ENCODE measurements at regions not wholly inside any gene's neighbourhood (a gene's known extent, or its start where the extent isn't known, plus 50 kb on each side); places are given as distances from the start of the nearest gene placed in this dataset.

DNA sequence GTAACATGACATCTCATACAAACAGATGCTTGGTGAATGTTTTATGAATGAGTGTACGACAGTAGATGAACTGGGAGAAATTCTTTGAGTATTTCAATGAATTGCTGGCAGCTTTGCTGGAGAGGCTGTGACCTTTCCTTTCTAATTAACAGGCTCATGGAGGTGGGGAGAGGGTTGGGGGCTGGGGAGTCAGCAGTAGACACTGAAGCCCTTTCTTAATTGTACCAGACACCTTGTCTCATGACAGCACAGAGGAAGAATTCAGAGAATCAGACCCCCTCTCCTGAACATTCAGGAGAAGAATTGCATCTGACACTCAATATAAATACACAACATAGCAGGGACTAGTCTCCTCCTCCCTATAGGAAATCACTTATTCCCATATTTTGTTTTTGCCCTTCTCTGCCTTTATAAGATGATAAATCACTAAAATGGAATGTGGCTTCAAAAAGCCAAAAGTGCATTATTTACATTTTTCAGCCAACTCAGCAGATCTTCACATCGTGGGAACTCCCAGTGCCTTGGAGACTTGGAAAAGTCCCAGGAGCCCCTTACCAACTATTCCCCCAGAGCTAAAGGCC is 66.2 kb upstream of the TPM1 start:
- Histone ChIP-seq H3K4me3 (ENCODE audit: low read depth, low read length, poor library complexity, severe bottlenecking) (no peak overlapping the region), H3K27ac (ENCODE audit: low read depth, low read length, poor library complexity, severe bottlenecking) (no peak overlapping the region), H3K4me1 (ENCODE audit: insufficient read depth, low read length, poor library complexity, severe bottlenecking) (no peaks in the 10 kb centered on the region), H3K36me3 (ENCODE audit: insufficient read depth, low read length, poor library complexity, severe bottlenecking) (no peaks in the 10 kb centered on the region), H3K27me3 (replicated peaks; ENCODE audit: insufficient read depth, low read depth, low read length, poor library complexity) (no peaks in the 10 kb centered on the region), H3K9me3 (ENCODE audit: low read depth, low read length, poor library complexity, severe bottlenecking) (no peaks in the 10 kb centered on the region)
- TF ChIP-seq EZH2 (IDR thresholded peaks at IDR 0.05; ENCODE audit: borderline replicate concordance, low read depth, low read length, poor library complexity, severe bottlenecking), result no peak
- TF ChIP-seq, protein P1, sequence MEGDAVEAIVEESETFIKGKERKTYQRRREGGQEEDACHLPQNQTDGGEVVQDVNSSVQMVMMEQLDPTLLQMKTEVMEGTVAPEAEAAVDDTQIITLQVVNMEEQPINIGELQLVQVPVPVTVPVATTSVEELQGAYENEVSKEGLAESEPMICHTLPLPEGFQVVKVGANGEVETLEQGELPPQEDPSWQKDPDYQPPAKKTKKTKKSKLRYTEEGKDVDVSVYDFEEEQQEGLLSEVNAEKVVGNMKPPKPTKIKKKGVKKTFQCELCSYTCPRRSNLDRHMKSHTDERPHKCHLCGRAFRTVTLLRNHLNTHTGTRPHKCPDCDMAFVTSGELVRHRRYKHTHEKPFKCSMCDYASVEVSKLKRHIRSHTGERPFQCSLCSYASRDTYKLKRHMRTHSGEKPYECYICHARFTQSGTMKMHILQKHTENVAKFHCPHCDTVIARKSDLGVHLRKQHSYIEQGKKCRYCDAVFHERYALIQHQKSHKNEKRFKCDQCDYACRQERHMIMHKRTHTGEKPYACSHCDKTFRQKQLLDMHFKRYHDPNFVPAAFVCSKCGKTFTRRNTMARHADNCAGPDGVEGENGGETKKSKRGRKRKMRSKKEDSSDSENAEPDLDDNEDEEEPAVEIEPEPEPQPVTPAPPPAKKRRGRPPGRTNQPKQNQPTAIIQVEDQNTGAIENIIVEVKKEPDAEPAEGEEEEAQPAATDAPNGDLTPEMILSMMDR (conservative IDR thresholded peaks at IDR 0.05; ENCODE audit: low read depth, low read length), result no peak
- intact Hi-C loops (cut with micrococcal nuclease; ENCODE audit: unreplicated experiment), result no loop called here
- no TSS peak for BruUV-seq (replicated peaks)
- ChIA-PET CTCF (no interaction called here), POLR2A (ENCODE audit: low non-redundant PET) (interaction anchor here (0.6 kb wide), 1 partner anchor 37 kb away, joined by 3 read pairs; no protein-coding TSS in a partner anchor)
- DNase-seq (ENCODE audit: low spot score), result no peak

DNA sequence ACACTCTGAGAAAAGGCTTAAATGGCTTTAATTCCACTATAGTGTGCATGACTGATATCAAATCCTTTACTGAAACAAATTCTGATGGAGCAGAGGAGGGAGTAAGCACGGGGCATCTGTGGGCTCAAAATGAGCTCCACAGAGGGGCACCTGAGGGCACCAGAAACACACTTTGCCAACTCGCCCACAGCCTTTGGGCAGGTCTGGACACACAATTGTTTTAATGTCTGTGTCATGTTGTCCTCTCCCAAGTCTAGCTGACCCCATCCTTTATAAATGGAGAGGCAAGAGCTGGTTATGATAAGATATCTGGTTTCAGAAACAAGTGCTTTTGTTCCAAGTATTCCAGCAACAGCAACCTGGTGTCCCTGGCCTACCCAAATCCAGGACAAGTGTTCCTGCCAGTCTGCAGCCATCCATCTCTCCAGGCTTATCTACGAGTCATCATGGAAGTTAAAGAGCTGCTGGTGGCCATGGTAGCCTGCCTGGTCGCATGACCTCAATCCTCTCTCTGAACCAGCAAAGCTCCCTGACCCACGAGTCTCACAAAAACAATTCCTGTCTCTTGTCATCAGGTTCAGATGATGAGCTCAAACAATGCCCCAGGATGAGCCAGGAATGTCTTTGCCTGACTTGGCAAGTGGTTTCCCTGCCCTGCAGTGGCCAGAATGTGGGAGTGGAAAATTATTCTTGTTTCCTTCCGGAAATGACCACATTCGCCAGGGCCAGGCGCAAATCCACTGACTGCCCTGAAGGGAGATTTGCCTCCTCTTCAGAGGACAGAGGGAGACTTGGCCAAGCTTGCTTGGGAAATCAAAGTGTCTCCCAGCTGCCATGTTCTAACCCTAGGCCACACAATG is 64.4 kb upstream of the TPM1 start:
- Histone ChIP-seq H3K4me1 (ENCODE audit: insufficient read depth, low read length, poor library complexity, severe bottlenecking) (no peaks in the 10 kb centered on the region), H3K27me3 (replicated peaks; ENCODE audit: insufficient read depth, low read depth, low read length, poor library complexity) (no peaks in the 10 kb centered on the region), H3K9me3 (ENCODE audit: low read depth, low read length, poor library complexity, severe bottlenecking) (no peaks in the 10 kb centered on the region), H3K4me3 (ENCODE audit: low read depth, low read length, poor library complexity, severe bottlenecking) (no peak overlapping the region), H3K27ac (ENCODE audit: low read depth, low read length, poor library complexity, severe bottlenecking) (no peak overlapping the region), H3K36me3 (ENCODE audit: insufficient read depth, low read length, poor library complexity, severe bottlenecking) (no peaks in the 10 kb centered on the region)
- TF ChIP-seq EZH2 (IDR thresholded peaks at IDR 0.05; ENCODE audit: borderline replicate concordance, low read depth, low read length, poor library complexity, severe bottlenecking), result no peak
- TF ChIP-seq, protein P1 (conservative IDR thresholded peaks at IDR 0.05; ENCODE audit: low read depth, low read length), result no peak
- intact Hi-C loops (cut with micrococcal nuclease; ENCODE audit: unreplicated experiment), result no loop called here
- POLR2A ChIA-PET (ENCODE audit: low non-redundant PET), result no interaction called here
- DNase-seq (ENCODE audit: low spot score), result no peak
- BruUV-seq (replicated peaks), result no TSS peak
- CTCF ChIA-PET, result no interaction called here

DNA sequence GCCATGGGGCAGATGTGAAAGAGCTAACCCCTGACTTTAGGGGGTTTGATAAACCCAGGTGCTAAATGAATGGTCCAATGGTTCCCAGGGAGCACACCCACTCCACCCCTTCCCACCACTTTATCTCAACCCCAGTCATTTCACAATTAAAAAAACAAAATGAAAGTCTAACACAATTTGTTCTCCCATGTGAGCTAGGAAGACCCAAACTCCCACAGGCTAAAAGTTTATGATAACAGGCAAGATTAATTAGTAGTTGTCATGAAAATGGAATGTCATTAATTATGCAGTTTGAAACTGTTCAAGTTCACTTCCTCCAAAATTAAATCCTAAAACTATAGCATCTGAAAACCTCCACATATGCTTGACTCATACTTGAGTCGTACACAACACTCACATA is 63.3 kb upstream of the TPM1 start:
- no peak for DNase-seq (ENCODE audit: low spot score)
- Histone ChIP-seq H3K9me3 (ENCODE audit: low read depth, low read length, poor library complexity, severe bottlenecking) (no peaks in the 10 kb centered on the region), H3K4me1 (ENCODE audit: insufficient read depth, low read length, poor library complexity, severe bottlenecking) (no peaks in the 10 kb centered on the region), H3K27ac (ENCODE audit: low read depth, low read length, poor library complexity, severe bottlenecking) (no peak overlapping the region), H3K4me3 (ENCODE audit: low read depth, low read length, poor library complexity, severe bottlenecking) (no peak overlapping the region), H3K36me3 (ENCODE audit: insufficient read depth, low read length, poor library complexity, severe bottlenecking) (no peaks in the 10 kb centered on the region), H3K27me3 (replicated peaks; ENCODE audit: insufficient read depth, low read depth, low read length, poor library complexity) (no peaks in the 10 kb centered on the region)
- no TSS peak for BruUV-seq (replicated peaks)
- ChIA-PET POLR2A (ENCODE audit: low non-redundant PET) (no interaction called here), CTCF (no interaction called here)
- intact Hi-C loops (cut with micrococcal nuclease; ENCODE audit: unreplicated experiment), result no loop called here
- no peak for TF ChIP-seq EZH2 (IDR thresholded peaks at IDR 0.05; ENCODE audit: borderline replicate concordance, low read depth, low read length, poor library complexity, severe bottlenecking)
- TF ChIP-seq, protein P1 (conservative IDR thresholded peaks at IDR 0.05; ENCODE audit: low read depth, low read length), result no peak

Measured in A673 (cell line).